ENCODE measurements at regions not wholly inside any gene's neighbourhood (a gene's known extent, or its start where the extent isn't known, plus 50 kb on each side); places are given as distances from the start of the nearest gene placed in this dataset.

GRCh38 chr7:131100357-131101054 lies 227.2 kb upstream of the MKLN1 start:
- TF ChIP-seq CTCF (IDR thresholded peaks at IDR 0.05): no peak
- Histone ChIP-seq H3K4me1 (peaks cover 78% of the 10 kb centered on the region), H3K9me3 (no peaks in the 10 kb centered on the region), H3K27ac (no peak overlapping the region), H3K27me3 (no peaks in the 10 kb centered on the region), H3K36me3 (peaks cover 60% of the 10 kb centered on the region), H3K4me3 (no peak overlapping the region)
- ATAC-seq: no peak
- DNase-seq: no peak
- intact Hi-C loops (cut with DNase I): no loop called here

- H3K9me3 ChIP-seq: no peaks in the 10 kb centered on the region
- H3K4me3 ChIP-seq: peak overlapping the region; percentile 65
- intact Hi-C loops (cut with DNase I): no loop called here
- no peak for TF ChIP-seq CTCF (IDR thresholded peaks at IDR 0.05)
- peaks cover 49% of the 10 kb centered on the region for H3K36me3 ChIP-seq
- DNase-seq: no peak
- H3K27ac ChIP-seq: peak overlapping the region; percentile 45
- no peaks in the 10 kb centered on the region for H3K27me3 ChIP-seq
- no peak for ATAC-seq
- H3K4me1 ChIP-seq: peaks cover 50% of the 10 kb centered on the region
Measured at GRCh38 chr7:131103997-131104396, 223.7 kb upstream of the MKLN1 start.

- Histone ChIP-seq H3K4me3 (peak overlapping the region; percentile 65), H3K36me3 (peaks cover 45% of the 10 kb centered on the region), H3K4me1 (peaks cover 52% of the 10 kb centered on the region), H3K9me3 (no peaks in the 10 kb centered on the region), H3K27ac (peak overlapping the region; percentile 45), H3K27me3 (no peaks in the 10 kb centered on the region)
- TF ChIP-seq CTCF (IDR thresholded peaks at IDR 0.05): no peak
- intact Hi-C loops (cut with DNase I): no loop called here
- ATAC-seq (no peak), DNase-seq (no peak)
Measured at GRCh38 chr7:131104596-131105293, 222.9 kb upstream of the MKLN1 start.

GRCh38 chr7:131105294-131105798 lies 222.3 kb upstream of the MKLN1 start:
- intact Hi-C loops (cut with DNase I): no loop called here
- ATAC-seq (no peak), DNase-seq (no peak)
- H3K27ac ChIP-seq: peak overlapping the region; percentile 45
- peaks cover 41% of the 10 kb centered on the region for H3K36me3 ChIP-seq
- no peaks in the 10 kb centered on the region for H3K27me3 ChIP-seq
- H3K4me3 ChIP-seq: peak overlapping the region; percentile 65
- H3K9me3 ChIP-seq: no peaks in the 10 kb centered on the region
- H3K4me1 ChIP-seq: peaks cover 50% of the 10 kb centered on the region
- no peak for TF ChIP-seq CTCF (IDR thresholded peaks at IDR 0.05)

- ATAC-seq: peak; percentile 83
- TF ChIP-seq CTCF (IDR thresholded peaks at IDR 0.05): no peak
- peak overlapping the region; percentile 100 for H3K27ac ChIP-seq
- DNase-seq: peak; percentile 95
- H3K4me1 ChIP-seq: peaks cover 52% of the 10 kb centered on the region
- H3K9me3 ChIP-seq: no peaks in the 10 kb centered on the region
- intact Hi-C loops (cut with DNase I): no loop called here
- H3K4me3 ChIP-seq: peak overlapping the region; percentile 95
- peaks cover 34% of the 10 kb centered on the region for H3K36me3 ChIP-seq
- H3K27me3 ChIP-seq: no peaks in the 10 kb centered on the region
Measured at GRCh38 chr7:131105799-131106680, 221.6 kb upstream of the MKLN1 start.
